GM19395 (cell line): ENCODE measurements at regions not wholly inside any gene's neighbourhood (a gene's known extent, or its start where the extent isn't known, plus 50 kb on each side); places are given as distances from the start of the nearest gene placed in this dataset.

Experiments used
- ATAC-seq: cut with Tn5 transposase; IDR thresholded peaks from one replicate; pipeline ENCODE4 v1.9.1; 2021; ENCODE audit warnings: mild to moderate bottlenecking, moderate library complexity; ENCODE audit not compliant: unreplicated experiment

DNA sequence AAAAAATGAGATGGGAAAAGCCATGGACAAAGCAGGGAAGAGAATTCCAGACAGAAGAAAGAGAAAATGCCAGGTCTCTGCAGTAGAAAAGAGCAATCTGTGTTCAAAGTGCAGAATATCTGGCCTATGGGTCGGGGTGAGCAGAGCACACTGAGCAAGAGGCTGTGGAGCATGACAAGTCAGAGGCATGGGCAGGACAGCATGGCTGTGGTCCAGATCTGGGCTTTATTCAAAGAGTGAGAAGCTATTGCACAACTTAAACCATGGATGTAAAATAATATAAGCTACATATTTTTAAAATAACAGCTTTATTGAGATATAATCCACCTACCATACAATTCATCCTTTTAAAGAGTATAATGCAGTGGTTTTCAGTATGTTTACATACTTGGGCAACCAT, 133.1 kb upstream of the SPDL1 start:
- ATAC-seq, result no peak

DNA sequence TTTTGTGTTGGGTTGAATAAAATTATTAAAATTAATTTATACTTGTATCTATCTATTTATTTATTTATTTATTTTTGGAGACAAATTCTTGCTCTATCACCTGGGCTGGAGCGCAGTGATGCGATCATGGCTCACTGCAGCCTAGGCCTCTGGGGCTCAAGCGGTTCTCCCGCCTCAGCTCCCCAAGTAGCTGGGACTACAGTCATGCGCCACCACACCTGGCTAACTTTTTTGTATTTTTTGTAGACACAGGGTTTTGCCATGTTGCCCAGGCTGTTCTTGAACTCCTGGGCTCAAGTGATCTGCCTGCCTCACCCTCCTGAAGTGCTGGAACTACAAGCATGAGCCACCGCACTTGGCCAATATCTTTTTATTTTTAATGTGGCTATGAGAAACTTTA, 134.7 kb upstream of the SPDL1 start:
- no peak for ATAC-seq

DNA sequence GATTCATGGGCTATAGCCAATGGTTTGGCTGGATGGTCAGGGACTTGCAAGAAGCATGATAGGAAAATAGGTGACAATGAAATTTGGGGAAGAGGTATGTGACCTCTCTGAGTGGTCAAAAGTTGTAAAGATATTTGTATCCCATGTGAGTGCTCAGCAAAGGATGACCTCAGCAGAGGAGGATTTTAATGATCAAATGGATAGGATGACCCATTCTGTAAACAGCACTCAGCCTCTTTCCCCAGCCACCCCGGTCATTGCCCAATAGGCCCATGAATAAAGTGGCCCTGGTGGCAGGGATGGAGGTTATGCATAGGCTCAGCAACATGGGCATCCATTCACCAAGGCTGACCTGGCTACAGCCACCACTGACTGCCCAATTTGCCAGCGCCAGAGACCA, 138.4 kb upstream of the SPDL1 start:
- ATAC-seq, result no peak

DNA sequence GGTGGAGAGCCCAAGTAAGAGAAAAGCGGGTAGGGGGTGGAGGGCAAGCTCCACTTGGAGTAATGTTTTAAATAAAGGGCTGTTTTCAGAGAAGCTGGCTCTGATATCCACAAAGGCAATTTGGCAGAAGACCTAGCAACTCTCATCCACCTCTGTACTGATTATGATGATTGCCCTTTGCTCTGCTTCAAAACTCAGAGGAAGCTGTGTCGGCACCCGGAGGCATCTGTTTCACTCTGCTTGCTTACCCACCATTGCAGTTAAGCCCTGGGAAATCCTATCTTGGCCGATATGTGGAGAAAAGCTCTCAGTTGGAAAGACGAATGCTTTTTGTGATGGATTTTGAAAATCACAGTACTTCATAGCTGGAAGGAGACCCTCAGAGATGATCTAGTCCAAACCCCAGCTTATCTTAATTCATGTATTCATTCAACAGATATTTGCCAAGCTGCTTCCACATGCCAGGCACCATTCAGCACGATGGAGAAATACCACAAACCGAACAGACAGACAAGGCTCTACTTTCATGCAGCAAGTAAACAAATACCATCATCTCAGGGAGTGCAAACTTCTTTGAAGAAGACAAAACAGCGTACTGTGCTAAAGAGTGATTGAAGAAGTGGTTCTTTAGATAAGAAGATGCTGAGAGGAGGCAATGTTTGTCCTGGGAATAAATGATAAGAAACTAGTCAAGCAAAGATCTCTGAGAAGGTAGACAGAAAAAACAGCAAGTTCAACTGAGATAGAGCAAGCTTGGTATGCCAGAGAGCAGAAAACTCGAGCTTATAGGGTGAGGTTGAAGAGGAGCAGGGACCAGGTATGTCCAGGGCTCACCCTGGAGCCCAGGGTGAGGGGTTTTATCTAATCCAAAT, 140.4 kb upstream of the SPDL1 start:
- ATAC-seq, result no peak

DNA sequence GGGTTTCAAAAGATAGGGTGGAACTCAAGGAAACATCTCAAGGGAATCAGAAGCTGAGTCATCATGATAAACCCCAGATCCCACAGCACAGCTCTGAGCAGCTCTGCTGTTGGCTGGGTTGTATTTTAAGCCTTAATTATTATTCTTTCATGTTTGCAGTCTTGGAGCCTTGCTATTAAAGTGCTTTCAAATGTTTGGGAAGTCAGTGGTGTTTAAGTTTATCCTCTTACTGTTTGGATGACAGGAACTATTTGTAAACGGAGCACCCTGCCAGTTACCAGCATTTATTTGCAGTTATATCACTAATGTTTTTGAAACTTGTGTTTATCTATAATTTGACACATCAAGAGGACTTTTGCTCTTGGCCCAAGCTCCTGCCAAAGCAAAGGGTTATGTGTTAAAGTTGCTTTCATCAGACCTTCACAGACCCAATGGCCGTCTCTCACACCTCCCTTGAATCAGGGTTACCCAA, 141.1 kb upstream of the SPDL1 start:
- ATAC-seq, result no peak

DNA sequence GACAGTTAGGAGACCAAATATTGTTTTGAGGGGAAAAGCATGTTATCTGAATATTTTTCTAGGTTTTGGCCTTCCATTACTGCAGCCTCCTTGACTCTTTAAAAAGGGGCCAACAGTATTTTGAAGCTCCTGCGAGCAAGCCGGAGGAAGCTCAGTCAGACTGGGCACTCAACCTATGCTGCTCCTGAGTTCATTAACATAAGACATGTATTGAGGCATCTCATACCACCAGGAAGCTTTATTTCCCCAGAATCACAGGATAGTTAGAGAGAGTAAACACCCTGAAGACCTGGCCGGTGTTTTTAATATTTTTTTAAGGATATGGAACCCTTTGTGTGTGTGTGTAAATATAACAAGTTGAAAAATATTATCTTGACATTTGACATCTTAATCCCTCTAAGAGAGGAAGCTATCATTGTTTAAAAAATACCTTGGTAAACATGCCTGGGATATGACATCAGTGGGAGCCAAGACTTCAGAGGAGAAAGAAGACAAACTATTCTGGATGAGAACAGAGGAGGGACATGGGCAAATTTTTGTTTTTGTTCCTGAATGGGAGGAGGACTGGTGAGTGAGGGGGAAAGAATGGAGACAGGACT, 139.3 kb upstream of the SLIT3 start:
- ATAC-seq, result no peak

DNA sequence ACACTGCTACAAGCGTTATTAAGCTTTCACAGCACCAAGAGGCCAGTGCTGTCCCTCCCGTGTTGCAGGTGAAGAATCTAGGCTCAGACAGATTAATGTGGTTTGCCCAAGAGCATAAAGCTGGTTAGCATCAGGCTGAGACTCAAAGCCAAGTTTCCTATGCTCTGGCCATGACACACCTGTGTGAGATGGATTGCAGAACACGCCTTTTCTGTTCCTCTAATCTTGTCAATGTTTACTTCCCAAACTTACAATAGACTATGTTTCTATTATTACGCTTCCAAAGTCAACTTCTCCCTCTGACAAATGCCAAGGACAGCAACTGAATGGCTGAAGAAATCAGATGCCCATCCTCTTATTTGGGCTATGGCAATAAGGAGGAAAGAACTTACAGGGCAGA, 138.4 kb upstream of the SLIT3 start:
- ATAC-seq, result no peak

DNA sequence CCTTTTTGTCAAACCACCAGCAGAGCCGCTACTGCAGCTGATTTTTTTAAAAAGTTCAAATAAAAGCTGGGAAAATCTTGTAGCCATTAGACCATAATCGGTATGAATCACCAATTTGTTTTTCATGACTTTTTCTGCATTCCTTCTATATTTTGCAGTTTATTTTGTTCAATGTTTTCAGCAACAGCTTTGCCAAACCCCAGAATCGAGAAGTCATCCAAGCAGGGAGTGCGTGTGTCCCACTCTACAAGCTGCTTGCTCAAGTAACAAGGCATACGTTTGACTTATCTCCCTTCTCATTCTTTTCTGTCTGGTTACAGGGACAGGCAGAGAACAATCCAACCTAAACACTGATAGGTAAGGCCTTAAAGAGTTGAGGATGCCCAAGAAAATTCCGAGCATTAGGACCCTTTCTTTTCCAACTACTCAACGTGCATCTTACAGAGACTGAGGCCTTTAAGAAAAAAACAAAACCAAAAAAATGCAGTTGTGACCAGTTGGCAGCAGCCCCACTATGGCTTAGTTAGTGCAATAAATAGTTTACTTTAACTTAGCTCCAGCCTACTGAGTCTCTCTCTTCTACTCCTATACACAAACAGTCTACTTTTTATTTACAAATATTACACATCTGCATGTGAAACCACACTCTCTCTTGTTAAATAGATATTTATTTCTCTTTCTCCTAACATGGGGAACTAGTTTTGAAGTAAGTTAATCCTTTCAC, 134.7 kb upstream of the SLIT3 start:
- ATAC-seq, result no peak

DNA sequence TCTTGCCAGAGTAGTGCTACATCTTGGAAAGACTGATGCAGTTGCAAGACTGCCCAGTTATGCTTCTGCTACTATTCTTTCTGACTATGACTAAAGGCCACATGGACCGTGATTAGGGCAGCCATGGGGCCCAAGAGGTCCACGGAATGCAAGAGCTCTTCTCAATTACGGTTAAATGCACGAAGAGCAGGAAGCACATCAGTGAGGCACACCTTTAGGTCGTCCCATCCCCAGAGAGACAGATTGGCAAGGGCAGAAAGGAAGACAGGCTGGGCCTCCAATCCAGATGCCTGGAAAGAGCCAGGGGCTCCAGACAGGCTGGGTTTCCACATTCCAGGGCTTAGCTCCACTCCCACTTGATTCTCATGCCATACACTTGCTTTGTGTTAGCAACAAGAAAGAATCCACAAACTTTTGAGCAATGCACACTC, 132.3 kb upstream of the SLIT3 start:
- ATAC-seq, result no peak

DNA sequence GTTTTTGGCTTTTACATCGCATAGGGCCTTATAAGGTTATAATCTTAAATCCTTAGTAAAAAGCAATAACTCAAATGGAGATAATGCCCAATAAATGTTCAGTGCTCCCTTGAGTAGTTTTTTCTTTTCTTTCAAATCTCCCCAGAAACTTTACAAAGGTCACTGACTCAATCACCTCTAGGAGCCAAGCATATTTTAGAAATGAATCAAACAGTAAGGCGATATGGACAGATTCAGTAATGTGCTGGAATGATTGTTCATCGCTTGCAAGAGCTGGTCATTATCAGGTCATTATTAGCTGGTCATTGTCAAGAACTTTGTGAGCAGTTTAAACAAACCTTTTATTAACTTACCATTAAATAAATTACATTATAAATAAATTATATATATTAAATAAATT, 130.4 kb upstream of the SLIT3 start:
- no peak for ATAC-seq

DNA sequence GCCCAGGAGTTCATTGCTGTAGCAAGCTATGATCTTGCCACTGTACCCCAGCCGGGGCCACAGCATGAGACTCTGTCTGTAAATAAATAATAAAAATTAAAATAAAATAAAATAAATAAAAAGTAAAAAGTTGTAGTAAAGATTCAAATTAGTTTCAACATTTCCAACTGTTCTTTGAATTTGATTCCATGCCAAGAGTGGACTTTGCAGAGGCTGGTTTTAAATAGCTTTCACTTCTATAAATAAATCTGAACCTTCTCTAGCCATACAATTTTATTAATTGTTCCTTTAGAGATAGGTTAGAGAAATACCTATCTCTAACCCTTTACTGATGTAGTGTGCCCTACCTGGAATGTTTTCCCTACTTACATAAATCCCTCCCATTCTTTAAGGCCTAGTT, 129.7 kb upstream of the SLIT3 start:
- ATAC-seq, result no peak

DNA sequence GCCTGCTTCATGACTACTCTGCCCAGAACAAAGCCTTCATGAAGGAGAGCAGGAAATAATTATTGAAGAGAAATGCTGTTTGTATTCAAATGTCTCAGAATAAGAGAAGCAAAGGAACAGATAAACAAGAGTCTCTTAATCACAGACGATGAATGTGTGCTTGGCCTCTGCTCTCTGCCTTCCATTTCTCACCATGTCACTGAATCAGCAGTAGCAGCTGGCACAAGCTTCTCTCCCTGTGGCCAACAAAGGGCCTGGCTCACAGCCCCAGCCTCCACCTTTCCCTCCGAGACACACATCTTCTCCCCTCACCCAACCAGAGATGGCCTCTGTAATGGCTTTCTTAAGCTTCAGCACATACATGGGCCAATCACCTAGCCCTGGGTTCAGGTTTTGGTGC, 128.1 kb upstream of the SLIT3 start:
- no peak for ATAC-seq

DNA sequence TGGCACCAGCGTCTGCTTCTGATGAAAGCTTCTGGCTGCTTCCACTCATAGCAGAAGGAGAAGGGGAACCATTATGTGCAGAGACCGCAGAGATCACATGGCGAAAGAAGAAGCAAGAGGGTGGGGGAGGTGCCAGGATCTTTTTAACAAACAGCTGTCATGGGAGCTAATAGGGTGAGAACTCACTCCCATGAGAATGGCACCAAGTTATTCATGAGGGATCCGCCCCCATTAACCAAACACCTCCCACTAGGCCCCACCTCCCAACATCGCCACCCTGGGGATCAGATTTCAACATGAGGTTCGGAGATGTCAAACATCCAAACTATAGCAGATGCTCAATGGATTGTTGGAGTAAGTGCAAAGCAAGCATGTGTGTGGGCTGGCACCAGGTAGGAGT, 125.8 kb upstream of the SLIT3 start:
- ATAC-seq, result no peak

DNA sequence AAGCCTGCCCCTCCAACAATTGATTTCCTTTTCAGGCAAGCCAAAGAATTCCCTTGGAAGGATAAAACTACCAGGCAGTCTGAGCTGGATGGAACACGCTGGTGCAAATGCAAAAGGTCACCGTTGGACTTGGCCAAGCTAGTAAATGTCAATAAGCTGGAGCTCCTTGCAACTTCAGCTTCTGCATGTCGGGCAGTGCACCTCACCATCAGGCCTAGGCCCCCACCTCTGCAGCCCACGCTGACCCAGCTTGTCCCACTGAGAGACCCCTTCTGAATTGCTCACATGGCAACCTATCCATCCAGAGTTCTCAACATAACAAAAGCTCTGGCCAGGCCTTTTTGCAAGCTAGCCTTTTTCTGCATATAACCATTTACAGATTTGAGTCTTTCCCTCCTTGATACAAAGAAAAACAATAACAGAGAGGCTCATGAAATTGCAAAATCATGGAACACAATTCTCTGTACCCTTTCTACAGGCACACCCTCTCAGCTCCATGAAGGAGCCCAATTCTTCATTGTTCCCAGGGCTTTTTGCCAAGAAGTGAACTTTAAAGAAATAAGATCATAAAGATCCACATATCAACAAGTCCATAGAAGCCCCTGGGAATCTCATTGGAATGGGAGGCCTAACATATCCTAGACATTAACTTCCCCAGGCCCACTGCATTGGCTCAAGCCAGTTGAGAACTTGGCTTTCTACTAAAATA, 123.9 kb upstream of the SLIT3 start:
- ATAC-seq, result no peak

DNA sequence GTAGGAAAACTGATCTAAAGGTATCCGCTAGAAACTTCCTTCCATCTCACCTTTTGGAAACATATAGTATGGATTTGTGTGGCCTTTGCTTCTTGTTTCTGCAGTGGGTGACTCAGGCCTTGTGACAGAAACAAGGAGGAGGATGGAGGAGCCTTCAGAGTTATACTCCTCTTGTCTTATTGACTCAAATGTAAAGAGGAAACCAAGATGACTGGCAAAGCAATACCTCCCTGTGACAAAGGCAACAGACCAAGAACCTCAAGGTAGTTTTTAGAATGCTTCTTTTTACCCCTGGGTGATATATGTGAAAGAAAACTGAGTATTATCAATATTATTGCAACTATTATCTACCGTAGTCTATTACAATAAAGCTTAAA, 123.3 kb upstream of the SLIT3 start:
- ATAC-seq, result no peak

DNA sequence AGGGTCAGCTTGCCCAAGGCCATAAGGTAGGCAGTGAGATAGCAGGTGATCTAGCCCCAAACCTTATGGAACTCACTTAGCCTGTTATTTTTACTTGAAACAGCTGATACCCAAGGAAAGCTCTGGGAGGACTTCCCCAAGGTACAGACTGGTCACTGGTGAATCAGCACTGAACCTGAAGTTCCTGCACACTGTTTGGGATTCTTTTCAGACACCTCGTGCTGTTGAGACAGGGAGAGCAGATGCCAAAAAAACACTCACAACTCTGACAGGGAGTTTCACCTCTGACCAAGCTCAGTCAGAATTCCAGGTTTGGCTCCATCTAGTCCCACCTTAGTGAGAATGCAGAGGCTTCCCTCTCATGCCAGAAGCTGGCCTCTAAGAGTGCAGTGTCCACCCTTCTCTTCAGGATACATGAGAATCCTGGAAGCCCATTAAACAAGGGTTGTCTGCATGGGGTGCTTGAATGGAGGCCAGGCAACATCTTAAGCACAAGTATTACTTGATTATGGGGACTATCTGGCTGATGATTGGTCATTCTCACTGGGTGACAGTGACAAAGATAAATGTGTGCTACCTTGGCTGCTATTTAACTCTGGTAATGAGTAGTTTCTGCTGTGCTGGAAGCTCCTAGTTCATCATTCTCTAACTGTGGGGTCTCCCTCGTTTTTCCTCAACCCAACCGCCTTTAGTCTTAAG, 122.8 kb upstream of the SLIT3 start:
- no peak for ATAC-seq

DNA sequence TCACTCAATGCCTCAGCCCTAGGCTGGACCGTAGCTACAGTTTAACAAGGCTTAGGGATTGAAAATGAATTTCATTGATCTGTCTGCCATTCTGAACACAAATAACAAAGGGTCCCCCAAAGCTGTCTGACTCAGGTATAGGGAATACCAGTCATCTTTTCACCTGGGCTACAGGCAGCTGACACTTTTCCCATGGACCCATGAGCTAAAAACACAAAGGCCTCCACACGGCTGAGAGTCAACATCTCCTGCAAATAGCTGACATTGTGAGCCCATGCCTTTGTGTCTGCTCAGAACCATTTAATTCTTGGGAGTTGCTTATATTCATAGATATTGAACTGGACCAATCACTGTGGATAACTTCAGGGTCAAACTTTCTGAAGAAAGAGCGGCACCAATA, 121.1 kb upstream of the SLIT3 start:
- no peak for ATAC-seq

DNA sequence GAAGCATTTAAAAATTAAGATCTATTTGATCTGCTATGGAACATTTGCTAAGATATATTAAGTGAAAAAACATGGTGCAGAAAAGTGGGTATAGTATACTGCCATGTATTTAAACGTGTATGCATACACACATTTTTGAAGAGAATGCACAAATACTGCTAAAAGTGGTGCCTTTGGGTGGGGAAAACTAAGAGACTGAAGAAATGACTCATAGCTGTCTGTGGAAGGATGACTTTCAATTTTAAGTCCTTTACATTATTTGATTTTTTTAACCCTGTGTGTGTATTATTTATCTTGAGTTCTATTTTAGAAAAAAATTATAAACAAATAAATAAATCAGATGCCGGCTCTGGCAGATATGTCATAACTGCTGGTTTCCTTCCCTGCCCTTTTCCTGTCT, 120.7 kb upstream of the SLIT3 start:
- no peak for ATAC-seq

DNA sequence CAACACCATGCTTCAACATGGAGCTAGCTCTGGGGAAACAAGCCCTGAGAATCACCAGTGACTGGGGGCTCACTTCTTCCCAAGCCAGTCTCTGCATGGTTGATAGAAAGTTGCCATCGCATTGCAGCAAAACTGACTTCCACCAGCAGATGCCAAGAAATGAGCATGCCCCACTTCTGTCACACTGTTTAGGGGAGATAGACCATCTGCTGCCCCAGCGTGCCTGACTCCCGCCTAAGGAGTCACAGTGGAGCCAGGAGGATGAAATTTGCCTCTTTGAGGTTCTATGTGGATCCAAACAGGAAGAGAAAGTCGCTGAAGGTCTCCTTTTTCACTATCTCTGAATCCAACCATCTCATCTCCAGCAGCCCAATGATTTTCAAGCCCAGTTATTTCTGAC, 116.7 kb upstream of the SLIT3 start:
- no peak for ATAC-seq

DNA sequence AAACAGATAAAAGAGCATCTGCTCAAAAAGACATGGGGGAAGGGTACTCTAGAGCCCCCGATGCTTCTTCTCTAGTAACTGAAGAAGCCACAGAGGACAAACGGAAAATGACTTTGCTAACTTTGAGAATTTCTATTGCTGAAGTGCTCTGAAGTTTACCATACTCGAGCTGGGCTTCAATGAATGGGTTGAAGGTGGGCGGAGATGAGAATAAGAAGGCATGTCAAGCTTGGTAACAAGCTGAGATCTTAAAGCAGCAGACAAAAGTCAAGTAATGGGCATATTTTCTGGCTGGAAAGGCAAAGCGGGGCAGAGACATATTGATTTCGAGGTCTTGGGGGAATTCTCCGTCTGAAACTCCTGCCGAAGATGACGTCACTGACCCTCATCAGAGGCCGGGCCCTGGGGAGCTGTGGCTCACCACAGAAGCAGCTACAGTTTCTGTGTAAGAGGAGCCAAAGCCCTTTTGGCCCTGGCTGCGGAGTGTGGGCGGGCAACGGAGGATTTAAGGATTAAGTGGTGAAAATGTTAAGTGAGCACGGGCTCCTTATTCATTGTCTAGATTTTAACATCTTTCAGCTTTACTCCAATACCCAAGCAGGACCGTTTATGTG, 115.8 kb upstream of the SLIT3 start:
- ATAC-seq, result peak; percentile 95
